Psoas muscle (tissue), 7 donors: ENCODE measurements at regions not wholly inside any gene's neighbourhood (a gene's known extent, or its start where the extent isn't known, plus 50 kb on each side); places are given as distances from the start of the nearest gene placed in this dataset.

Experiments used
- ATAC-seq, 4 donors: fragments of 200-7000 bp; cut with Tn5 transposase; one replicate each; pipeline ENCODE4 v1.9.1; 2020; ENCODE audit warnings: moderate library complexity in 3 of 4, mild to moderate bottlenecking in 2 of 4
- DNase-seq, 2 donors: peaks; one replicate each; pipeline ENCODE4 v3.0.0-alpha.2; 2020
- H3K27ac ChIP-seq: fragments of 200-600 bp; one replicate; pipeline ENCODE4 v1.8.0; 2022
- H3K27me3 ChIP-seq, 3 donors: fragments of 200-600 bp in 1 of 3; one replicate each; pipeline versions ENCODE4 v1.6.1 to v1.8.0; 2013 to 2022; ENCODE audit warnings: low read length in 2 of 3, mild to moderate bottlenecking in 2 of 3, moderate library complexity in 1 of 3; ENCODE audit not compliant: insufficient read depth in 3 of 3
- H3K36me3 ChIP-seq, 2 donors: fragments of 200-600 bp in 1 of 2; one replicate each; pipeline versions ENCODE4 v1.6.1 to v1.8.0; 2013 to 2022; ENCODE audit warnings: low read depth in 1 of 2, mild to moderate bottlenecking in 1 of 2, moderate library complexity in 1 of 2; ENCODE audit not compliant: insufficient read depth in 1 of 2
- H3K4me1 ChIP-seq: fragments of 200-600 bp; one replicate; pipeline ENCODE4 v1.8.0; 2022
- H3K4me3 ChIP-seq: fragments of 200-600 bp; one replicate; pipeline ENCODE4 v1.8.0; 2022; ENCODE audit warnings: mild to moderate bottlenecking
- H3K9me3 ChIP-seq: fragments of 200-600 bp; one replicate; pipeline ENCODE4 v1.8.0; 2022
- CTCF ChIP-seq: fragments of 200-600 bp; IDR thresholded peaks from one replicate; pipeline ENCODE4 v1.8.0; 2022; ENCODE audit warnings: antibody characterized with exemption
- WGBS, 3 donors: extraction: QIAGEN DNeasy Blood & Tissue Kit; methylation state at CpG; one replicate each; pipeline versions ENCODE4 v1.1.6 to v1.1.7; 2013; 5-methylcytosine and 5-hydroxymethylcytosine counted together
- intact Hi-C, 2 donors: fragments of 100-400 bp; cut with DNase I; formaldehyde crosslinking; loops; one replicate each; pipeline versions ENCODE4 v1.11.0 to v1.14.2; 2022
- donor health status: healthy with polysubstance abuse.
- donor health status: DM: no; HTN: no; CAD: no; lungs with moderate emphysema.
- donor health status: Bipolar disorder and iron deficiency.
- donor health status: healthy.
- donor health status: DM: yes; HTN: yes; CAD: no.
- donor health status: DM: no; HTN: no; CAD: no.
- donor health status: DM: yes; HTN: yes; CAD: no.

- H3K4me3 ChIP-seq, result no peak overlapping the region
- H3K4me1 ChIP-seq, result no peaks in the 10 kb centered on the region
- DNase-seq (peak; percentile 53 to 80), ATAC-seq (peak; percentile 72 to 94 (median 86))
- H3K9me3 ChIP-seq, result no peaks in the 10 kb centered on the region
- intact Hi-C loops, result loop anchor here in 1 of 2 donors (10.0 kb wide), 1 partner anchor 351 kb away; the partner anchor contains the start of gene WDR41
- H3K36me3 ChIP-seq, result no peaks in the 10 kb centered on the region
- no peaks in the 10 kb centered on the region for H3K27me3 ChIP-seq
- peak; percentile 88 for TF ChIP-seq CTCF
- 48 to 51% (median 48%) methylated on average over 14 of the region's 14 CpGs for WGBS, 3 donors
- H3K27ac ChIP-seq, result no peak overlapping the region
Measured at GRCh38 chr5:77143998-77144836, 57.1 kb upstream of the ZBED3 start.

- DNase-seq (no peak), ATAC-seq (no peak)
- no peaks in the 10 kb centered on the region for H3K27me3 ChIP-seq
- H3K9me3 ChIP-seq, result no peaks in the 10 kb centered on the region
- no peak overlapping the region for H3K4me3 ChIP-seq
- H3K4me1 ChIP-seq, result no peaks in the 10 kb centered on the region
- no peak overlapping the region for H3K27ac ChIP-seq
- no peak for TF ChIP-seq CTCF
- intact Hi-C loops, result loop anchor here in 1 of 2 donors (10.0 kb wide), 1 partner anchor 354 kb away; the partner anchor contains the start of gene WDR41
- H3K36me3 ChIP-seq, result no peaks in the 10 kb centered on the region
Measured at GRCh38 chr5:77140350-77140749, 53.3 kb upstream of the ZBED3 start.

- no peak overlapping the region for H3K4me3 ChIP-seq
- no peaks in the 10 kb centered on the region for H3K36me3 ChIP-seq
- H3K27me3 ChIP-seq, result no peaks in the 10 kb centered on the region
- no peak overlapping the region for H3K27ac ChIP-seq
- 43 to 71% (median 54%) methylated on average over 5 of the region's 5 CpGs for WGBS, 3 donors
- DNase-seq (no peak), ATAC-seq (peak in 3 of 4 donors; percentile 51 to 62 (median 51))
- TF ChIP-seq CTCF, result no peak
- no peaks in the 10 kb centered on the region for H3K9me3 ChIP-seq
- no peaks in the 10 kb centered on the region for H3K4me1 ChIP-seq
- intact Hi-C loops, result no loop called here
Measured at GRCh38 chr5:77139001-77139400, 51.9 kb upstream of the ZBED3 start.
